Loucy (cell line): ENCODE measurements at regions not wholly inside any gene's neighbourhood (a gene's known extent, or its start where the extent isn't known, plus 50 kb on each side); places are given as distances from the start of the nearest gene placed in this dataset.

Experiments
- H2AFZ ChIP-seq: fragments of 200-600 bp; sonication (generic); 2 replicates; pipeline ENCODE4 v1.6.0; 2016; ENCODE audit warnings: antibody characterized with exemption, mild to moderate bottlenecking, low read length, moderate library complexity
- H3F3A ChIP-seq: fragments of 200-600 bp; 2 replicates; pipeline ENCODE4 v1.6.0; 2016; ENCODE audit warnings: antibody characterized with exemption, low read depth, mild to moderate bottlenecking
- H3K27me3 ChIP-seq: fragments of 200-600 bp; sonication (generic); 2 replicates; pipeline ENCODE4 v1.6.1; 2014; ENCODE audit warnings: low read length, mild to moderate bottlenecking; ENCODE audit not compliant: insufficient read depth, poor library complexity, severe bottlenecking
- H3K36me3 ChIP-seq: fragments of 200-600 bp; sonication (generic); 2 replicates; pipeline ENCODE4 v1.6.1; 2016; ENCODE audit warnings: low read length; ENCODE audit not compliant: insufficient read depth
- H3K4me1 ChIP-seq: fragments of 200-600 bp; sonication (generic); 2 replicates; pipeline ENCODE4 v1.5.1; 2014; ENCODE audit warnings: low read length, mild to moderate bottlenecking; ENCODE audit not compliant: insufficient read depth, poor library complexity, severe bottlenecking
- H3K4me2 ChIP-seq: fragments of 200-600 bp; sonication (generic); 2 replicates; pipeline ENCODE4 v1.6.0; 2014; ENCODE audit warnings: antibody characterized with exemption, low read length, low read depth, mild to moderate bottlenecking; ENCODE audit not compliant: poor library complexity, severe bottlenecking
- H3K4me3 ChIP-seq: fragments of 200-600 bp; sonication (generic); 2 replicates; pipeline ENCODE4 v1.5.1; 2014; ENCODE audit warnings: low read length, mild to moderate bottlenecking, mixed read lengths; ENCODE audit not compliant: poor library complexity, severe bottlenecking
- H3K79me2 ChIP-seq: fragments of 200-600 bp; sonication (generic); 2 replicates; pipeline ENCODE4 v1.6.1; 2014; ENCODE audit warnings: low read length; ENCODE audit not compliant: insufficient read depth
- H3K9ac ChIP-seq: fragments of 200-600 bp; sonication (generic); 2 replicates; pipeline ENCODE4 v1.6.0; 2014; ENCODE audit warnings: mild to moderate bottlenecking, low read depth, low read length, moderate library complexity; ENCODE audit not compliant: poor library complexity, severe bottlenecking
- H3K9me2 ChIP-seq: fragments of 200-600 bp; sonication (generic); replicated peaks from 2 replicates; pipeline ENCODE4 v1.6.1; 2016; ENCODE audit warnings: low read depth, low read length, mixed read lengths
- H3K9me3 ChIP-seq: fragments of 200-600 bp; sonication (generic); 2 replicates; pipeline ENCODE4 v1.6.1; 2014; ENCODE audit warnings: mild to moderate bottlenecking, antibody characterized with exemption, low read length, low read depth; ENCODE audit not compliant: insufficient read depth
- H4K20me1 ChIP-seq: fragments of 200-600 bp; sonication (generic); 2 replicates; pipeline ENCODE4 v1.6.0; 2014; ENCODE audit warnings: antibody characterized with exemption, low read length, mild to moderate bottlenecking; ENCODE audit not compliant: insufficient read depth, poor library complexity, severe bottlenecking
- CTCF ChIP-seq: fragments of 200-600 bp; sonication (generic); conservative IDR thresholded peaks from 2 replicates; pipeline ENCODE4 v1.5.1; 2014; ENCODE audit warnings: mild to moderate bottlenecking, antibody characterized with exemption, low read length
- EZH2phosphoT487 ChIP-seq: fragments of 200-600 bp; IDR thresholded peaks from 2 replicates; pipeline ENCODE4 v1.6.1; 2018; ENCODE audit warnings: antibody characterized with exemption, mild to moderate bottlenecking, moderate library complexity, borderline replicate concordance

DNA sequence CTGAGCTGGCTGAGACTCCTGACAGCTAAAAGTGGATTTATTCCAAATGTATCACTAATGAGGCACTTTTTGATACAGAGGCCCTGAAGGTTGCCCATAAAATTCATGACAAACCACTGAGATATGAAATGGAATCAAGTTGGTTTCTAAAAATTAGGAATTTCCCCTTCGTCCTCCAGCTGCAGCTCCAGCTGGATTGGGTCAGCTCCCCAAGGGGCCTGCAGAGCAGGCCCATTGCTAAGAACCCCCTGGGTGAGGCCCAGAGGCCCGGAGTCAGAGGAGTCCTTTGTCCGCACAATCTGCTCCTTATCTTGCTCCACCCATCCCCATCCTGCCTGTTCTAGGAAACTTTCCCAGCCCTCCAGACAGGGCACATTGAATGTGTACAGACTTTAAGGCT lies 163.5 kb upstream of the TOP1 start:
- no peaks in the 10 kb centered on the region for H3F3A ChIP-seq
- no peaks in the 10 kb centered on the region for H4K20me1 ChIP-seq
- no peak overlapping the region for H2AFZ ChIP-seq
- no peaks in the 10 kb centered on the region for H3K9me3 ChIP-seq
- H3K27me3 ChIP-seq = no peaks in the 10 kb centered on the region
- H3K36me3 ChIP-seq = no peaks in the 10 kb centered on the region
- H3K9me2 ChIP-seq = no peaks in the 10 kb centered on the region
- H3K4me2 ChIP-seq = no peak overlapping the region
- peaks cover 8% of the 10 kb centered on the region for H3K4me1 ChIP-seq
- no peaks in the 10 kb centered on the region for H3K79me2 ChIP-seq
- TF ChIP-seq CTCF (no peak), EZH2phosphoT487 (no peak)
- no peak overlapping the region for H3K4me3 ChIP-seq
- no peak overlapping the region for H3K9ac ChIP-seq

DNA sequence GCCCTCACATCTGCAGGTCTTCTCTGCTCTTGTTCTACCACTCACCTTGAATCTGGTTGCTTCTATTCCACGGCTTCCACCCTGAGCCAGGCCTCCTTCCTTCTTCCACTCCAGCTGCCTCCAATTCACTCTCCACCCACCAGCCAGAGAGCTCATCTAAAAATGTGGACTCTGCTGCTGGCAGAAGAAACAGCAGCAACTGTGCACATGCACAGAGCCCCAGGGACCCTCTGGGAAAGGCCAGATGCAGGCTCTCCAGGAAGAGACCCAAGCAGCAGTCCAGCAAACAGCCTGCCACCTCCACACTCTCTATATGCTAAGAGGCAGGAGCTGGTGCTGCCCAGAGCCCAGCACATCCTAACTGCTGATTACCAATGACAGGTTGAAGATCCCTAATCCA lies 162.6 kb upstream of the TOP1 start:
- no peak overlapping the region for H3K4me2 ChIP-seq
- no peaks in the 10 kb centered on the region for H3K27me3 ChIP-seq
- H3K9me3 ChIP-seq = no peaks in the 10 kb centered on the region

GRCh38 chr20:40868551-40869217 lies 159.9 kb upstream of the TOP1 start:
- H3K4me1 ChIP-seq = peaks cover 1% of the 10 kb centered on the region
- no peak overlapping the region for H3K9ac ChIP-seq
- TF ChIP-seq EZH2phosphoT487 (no peak), CTCF (no peak)
- H3K27me3 ChIP-seq = no peaks in the 10 kb centered on the region
- no peaks in the 10 kb centered on the region for H3K9me2 ChIP-seq
- H3K36me3 ChIP-seq = no peaks in the 10 kb centered on the region
- H2AFZ ChIP-seq = no peak overlapping the region
- H3K4me3 ChIP-seq = no peak overlapping the region
- no peak overlapping the region for H3K4me2 ChIP-seq
- H3F3A ChIP-seq = no peaks in the 10 kb centered on the region
- H4K20me1 ChIP-seq = no peaks in the 10 kb centered on the region
- H3K9me3 ChIP-seq = no peaks in the 10 kb centered on the region
- H3K79me2 ChIP-seq = no peaks in the 10 kb centered on the region

More for the DNA sequence above, 162.6 kb upstream of the TOP1 start:
- Histone ChIP-seq H3K9ac (no peak overlapping the region), H4K20me1 (no peaks in the 10 kb centered on the region), H3K4me3 (no peak overlapping the region), H2AFZ (peak overlapping the region; percentile 44; the same call in 1 of the 2 replicates), H3K4me1 (peaks cover 8% of the 10 kb centered on the region), H3K36me3 (no peaks in the 10 kb centered on the region), H3F3A (no peaks in the 10 kb centered on the region), H3K79me2 (no peaks in the 10 kb centered on the region), H3K9me2 (no peaks in the 10 kb centered on the region)
- no peak for TF ChIP-seq CTCF
- TF ChIP-seq EZH2phosphoT487 = no peak
